AG09309 (cell line): ENCODE measurements at regions not wholly inside any gene's neighbourhood (a gene's known extent, or its start where the extent isn't known, plus 50 kb on each side); places are given as distances from the start of the nearest gene placed in this dataset.

Source experiments
- DNase-seq: peaks from one replicate; pipeline ENCODE4 v3.0.0-alpha.2; 2010; ENCODE audit warnings: low read depth
- H3K4me3 ChIP-seq: 2 replicates; pipeline ENCODE4 v1.5.1; 2011; ENCODE audit warnings: mild to moderate bottlenecking, low read depth, low read length, moderate library complexity; ENCODE audit not compliant: control insufficient read depth
- TF ChIP-seq, protein P1 (sequence below): IDR thresholded peaks from 2 replicates; pipeline ENCODE4 v1.5.1; 2011; ENCODE audit warnings: mild to moderate bottlenecking, low read depth, low read length, inconsistent platforms; ENCODE audit not compliant: insufficient read depth, control insufficient read depth; ENCODE audit errors: missing control alignments

DNA sequence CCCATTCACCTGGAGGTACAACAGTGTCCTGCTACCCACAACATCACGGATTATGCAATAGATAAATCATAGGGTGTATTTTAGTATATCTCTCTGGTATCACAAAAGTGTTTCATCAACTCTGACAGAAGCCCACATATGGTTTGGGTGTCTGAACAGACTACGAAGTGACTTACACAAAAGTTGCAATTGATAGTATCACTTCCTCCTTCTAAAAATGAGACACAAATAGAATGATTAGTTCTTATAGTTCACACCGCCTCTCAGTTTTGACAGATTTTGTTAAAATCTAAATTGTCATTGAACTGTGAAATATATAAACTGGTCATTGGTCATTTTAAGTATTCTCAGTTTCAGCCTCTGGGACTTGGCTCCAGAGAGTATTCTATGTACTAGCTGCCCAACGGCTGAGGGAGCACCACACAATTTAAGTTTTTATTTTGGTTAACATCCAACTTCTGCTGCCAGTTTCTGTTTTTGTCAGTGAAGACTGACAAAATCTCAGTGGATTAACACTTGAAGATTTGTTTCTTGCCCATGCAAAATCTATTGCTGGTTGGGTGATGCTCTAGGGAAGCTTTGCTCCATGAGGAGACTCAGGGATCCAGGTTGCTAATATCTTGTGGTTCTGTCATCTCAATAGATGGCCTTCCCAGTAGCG lies 113.8 kb upstream of the PUDP start:
- TF ChIP-seq, protein P1, sequence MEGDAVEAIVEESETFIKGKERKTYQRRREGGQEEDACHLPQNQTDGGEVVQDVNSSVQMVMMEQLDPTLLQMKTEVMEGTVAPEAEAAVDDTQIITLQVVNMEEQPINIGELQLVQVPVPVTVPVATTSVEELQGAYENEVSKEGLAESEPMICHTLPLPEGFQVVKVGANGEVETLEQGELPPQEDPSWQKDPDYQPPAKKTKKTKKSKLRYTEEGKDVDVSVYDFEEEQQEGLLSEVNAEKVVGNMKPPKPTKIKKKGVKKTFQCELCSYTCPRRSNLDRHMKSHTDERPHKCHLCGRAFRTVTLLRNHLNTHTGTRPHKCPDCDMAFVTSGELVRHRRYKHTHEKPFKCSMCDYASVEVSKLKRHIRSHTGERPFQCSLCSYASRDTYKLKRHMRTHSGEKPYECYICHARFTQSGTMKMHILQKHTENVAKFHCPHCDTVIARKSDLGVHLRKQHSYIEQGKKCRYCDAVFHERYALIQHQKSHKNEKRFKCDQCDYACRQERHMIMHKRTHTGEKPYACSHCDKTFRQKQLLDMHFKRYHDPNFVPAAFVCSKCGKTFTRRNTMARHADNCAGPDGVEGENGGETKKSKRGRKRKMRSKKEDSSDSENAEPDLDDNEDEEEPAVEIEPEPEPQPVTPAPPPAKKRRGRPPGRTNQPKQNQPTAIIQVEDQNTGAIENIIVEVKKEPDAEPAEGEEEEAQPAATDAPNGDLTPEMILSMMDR: no peak
- no peak overlapping the region for H3K4me3 ChIP-seq
- no peak for DNase-seq

DNA sequence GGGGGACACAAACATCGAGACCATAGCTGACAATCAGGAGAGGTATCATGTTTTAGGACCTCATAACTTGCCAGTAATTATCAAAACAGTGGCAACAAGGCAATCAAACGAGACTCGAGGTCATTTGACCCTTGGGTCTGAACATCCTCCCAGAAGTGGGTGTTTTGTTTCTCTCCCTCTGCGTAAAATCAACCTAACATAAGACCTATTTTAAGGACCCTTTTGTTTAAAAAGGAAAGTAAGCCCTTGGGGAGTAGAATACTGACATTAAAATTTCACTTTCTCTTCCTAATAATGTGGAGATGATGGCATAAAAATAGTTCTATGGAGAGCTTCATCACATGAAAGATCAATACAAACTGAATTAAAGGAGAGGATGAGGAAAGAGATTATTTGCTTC lies 106.2 kb upstream of the PUDP start:
- no peak for DNase-seq
- no peak overlapping the region for H3K4me3 ChIP-seq
- TF ChIP-seq, protein P1: no peak

DNA sequence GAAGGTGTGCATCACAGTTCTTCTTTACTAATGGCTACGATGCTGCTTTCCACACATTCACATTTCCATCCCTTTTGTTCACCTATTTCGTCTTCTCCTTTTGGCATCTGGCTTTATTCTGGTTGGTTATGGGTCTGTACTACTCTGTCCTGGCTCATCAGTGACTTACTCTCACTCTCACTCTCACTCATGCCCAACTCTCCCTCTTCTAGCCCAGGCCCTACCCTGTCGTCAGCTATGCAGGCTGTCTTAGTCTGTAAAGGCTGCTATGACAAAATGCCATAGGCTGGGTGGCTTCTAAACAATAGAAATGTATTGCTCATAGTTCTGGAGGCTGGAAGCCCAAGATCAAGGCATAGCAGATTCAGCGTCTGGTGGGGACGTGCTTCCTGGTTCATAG lies 105.6 kb upstream of the PUDP start:
- no peak for DNase-seq
- H3K4me3 ChIP-seq: no peak overlapping the region
- TF ChIP-seq, protein P1: no peak

DNA sequence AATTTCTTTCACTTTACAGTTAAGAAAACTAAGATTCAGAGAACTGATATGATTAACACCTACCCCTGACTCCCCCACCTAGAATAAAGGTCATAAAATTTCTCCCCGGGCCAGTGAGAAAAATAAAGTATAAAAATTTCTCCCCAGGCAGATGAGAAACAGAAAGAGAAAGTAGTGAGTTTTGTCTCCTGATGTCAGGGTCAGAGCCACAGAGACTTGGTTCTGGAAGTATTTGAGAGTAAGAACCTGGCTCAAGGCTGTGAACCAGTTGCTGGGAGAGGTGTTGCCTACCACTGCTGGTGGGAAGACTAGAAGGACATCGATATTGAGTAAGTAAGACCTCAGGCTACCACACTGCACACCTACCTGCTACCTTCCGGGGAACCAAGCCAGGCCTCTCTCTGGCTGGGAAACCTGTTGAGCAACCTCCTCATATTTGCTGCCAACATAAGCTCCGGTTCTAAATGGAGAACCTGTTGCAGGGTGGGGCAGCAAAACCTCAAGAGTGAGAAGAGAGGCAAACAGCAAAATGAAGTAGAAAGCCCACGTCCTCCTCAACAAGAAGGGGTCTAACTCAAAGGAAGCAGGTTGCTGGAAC lies 104.2 kb upstream of the PUDP start:
- TF ChIP-seq, protein P1: no peak
- no peak overlapping the region for H3K4me3 ChIP-seq
- no peak for DNase-seq

DNA sequence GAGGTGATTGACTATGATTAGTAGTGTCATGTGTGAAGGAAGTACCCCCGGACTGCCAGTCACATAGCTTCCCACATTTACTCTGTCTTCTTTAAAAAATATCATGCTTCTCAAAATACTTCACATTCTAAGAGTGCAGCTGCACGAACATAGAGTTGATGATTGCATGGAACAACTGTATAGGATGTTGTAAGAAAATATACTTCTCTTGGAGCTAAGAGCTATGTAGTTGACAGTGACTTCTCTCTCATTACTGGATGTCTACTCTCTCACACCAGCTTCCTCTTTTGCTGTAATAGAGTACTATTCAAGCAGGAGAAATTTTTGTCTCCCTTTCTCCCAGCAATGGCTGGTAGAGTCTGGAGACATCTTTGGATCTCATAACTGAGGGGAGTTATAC lies 99.4 kb upstream of the PUDP start:
- DNase-seq: no peak
- H3K4me3 ChIP-seq: no peak overlapping the region
- TF ChIP-seq, protein P1: no peak

DNA sequence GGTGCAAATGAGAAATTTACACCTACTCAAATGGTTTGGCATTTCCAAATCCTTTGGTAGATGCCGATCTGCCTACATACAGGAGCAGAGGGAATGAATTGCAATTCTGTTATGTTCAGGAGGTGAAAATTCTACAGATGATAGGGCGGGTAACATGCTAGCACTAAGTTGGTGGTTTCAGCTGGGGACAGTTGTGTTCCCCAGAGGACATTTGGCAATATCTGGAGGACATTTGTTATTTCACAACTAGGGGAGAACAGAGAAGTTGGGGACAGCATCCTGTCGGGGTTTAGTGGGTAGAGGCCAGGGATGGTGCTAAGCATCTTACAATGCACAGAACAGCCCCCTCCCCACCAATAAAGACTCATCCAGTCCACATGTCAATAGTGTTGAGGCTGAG lies 96.5 kb upstream of the PUDP start:
- TF ChIP-seq, protein P1: no peak
- H3K4me3 ChIP-seq: no peak overlapping the region
- DNase-seq: no peak

DNA sequence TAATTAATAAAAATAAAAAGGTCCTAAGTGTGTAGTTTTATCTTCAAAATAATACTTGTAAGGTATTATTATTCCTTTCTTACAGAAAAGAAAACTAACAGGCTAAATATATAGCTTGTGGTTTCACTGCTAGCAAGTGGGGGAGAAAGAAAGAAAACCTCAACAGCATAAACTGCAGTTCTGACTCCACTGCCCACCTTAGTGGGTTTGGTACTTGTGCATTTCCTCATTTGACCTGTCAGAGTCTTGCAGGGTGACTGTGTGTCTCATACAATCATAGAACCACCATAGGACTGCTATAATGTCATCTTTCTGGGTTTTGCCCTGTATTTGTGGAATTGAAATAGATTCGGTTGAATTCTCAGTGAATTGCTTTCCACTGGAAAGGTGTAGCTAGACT lies 94.7 kb upstream of the PUDP start:
- H3K4me3 ChIP-seq: no peak overlapping the region
- no peak for DNase-seq
- TF ChIP-seq, protein P1: no peak
